ENCODE measurements at regions not wholly inside any gene's neighbourhood (a gene's known extent, or its start where the extent isn't known, plus 50 kb on each side); places are given as distances from the start of the nearest gene placed in this dataset.
A peak's percentile ranks its signal among the peaks of the same experiment; 100 is the strongest.

- H3K27ac ChIP-seq (ENCODE audit: extremely low read depth, low read depth, low read length) = no peak overlapping the region
- ChIA-PET POLR2A (interaction anchor here (0.7 kb wide), 1 partner anchor 184 kb away, joined by 3 read pairs; no protein-coding TSS in a partner anchor), CTCF (interaction anchor here (1.2 kb wide), 1 partner anchor 176 kb away, joined by 3 read pairs; no protein-coding TSS in a partner anchor)
- TF ChIP-seq ZNF362 (tag by site-specific recombination; IDR thresholded peaks at IDR 0.05) (peak; percentile 27; the same call in 1 of the 2 replicates), ZNF221 (tag by site-specific recombination; IDR thresholded peaks at IDR 0.05; ENCODE audit: borderline replicate concordance) (no peak)
- H3K9me3 ChIP-seq (ENCODE audit: control insufficient read depth, insufficient read depth, low read depth, low read length) = no peaks in the 10 kb centered on the region
- H3K4me1 ChIP-seq (ENCODE audit: control insufficient read depth, insufficient read depth, low read length) = no peaks in the 10 kb centered on the region
- H3K36me3 ChIP-seq (ENCODE audit: control insufficient read depth in 2 of 2, insufficient read depth in 1 of 2, low read length in 2 of 2) = no peaks in the 10 kb centered on the region
- H3K4me3 ChIP-seq (ENCODE audit: low read depth, low read length) = no peak overlapping the region
Observed at GRCh38 chr1:234907940-234908405, 220.7 kb downstream of the TOMM20 start.

GRCh38 chr1:234907208-234907939 lies 221.3 kb downstream of the TOMM20 start:
- H3K4me3 ChIP-seq (ENCODE audit: low read depth, low read length) = no peak overlapping the region
- H3K27ac ChIP-seq (ENCODE audit: extremely low read depth, low read depth, low read length) = no peak overlapping the region
- H3K9me3 ChIP-seq (ENCODE audit: control insufficient read depth, insufficient read depth, low read depth, low read length) = no peaks in the 10 kb centered on the region
- POLR2A ChIA-PET = interaction anchor here (0.7 kb wide), 1 partner anchor 183 kb away, joined by 3 read pairs; no protein-coding TSS in a partner anchor
- TF ChIP-seq ZNF48 (tag by site-specific recombination; IDR thresholded peaks at IDR 0.05) = no peak
- no peak for TF ChIP-seq TRIM28 (IDR thresholded peaks at IDR 0.05; ENCODE audit: borderline replicate concordance, low read length)
- TF ChIP-seq ZNF670 (tag by site-specific recombination; IDR thresholded peaks at IDR 0.05; ENCODE audit: low read depth) = no peak
- no peak for TF ChIP-seq ZNF664 (tag by site-specific recombination; IDR thresholded peaks at IDR 0.05)
- no peak for TF ChIP-seq ZNF350 (tag by site-specific recombination; IDR thresholded peaks at IDR 0.05)
- no peak for TF ChIP-seq ZBTB17 (tag by site-specific recombination; IDR thresholded peaks at IDR 0.05)
- TF ChIP-seq HOXA7 (CRISPR knock-in tag; IDR thresholded peaks at IDR 0.05; ENCODE audit: borderline replicate concordance) = no peak
- TF ChIP-seq ZNF558 (tag by site-specific recombination; IDR thresholded peaks at IDR 0.05) = no peak
- no peak for TF ChIP-seq ZNF423 (tag by site-specific recombination; IDR thresholded peaks at IDR 0.05)
- no peak for TF ChIP-seq ZNF184 (tag by site-specific recombination; IDR thresholded peaks at IDR 0.05)
- no peak for TF ChIP-seq ZNF16 (tag by site-specific recombination; IDR thresholded peaks at IDR 0.05; ENCODE audit: low read depth)
- TF ChIP-seq SP3 (tag by site-specific recombination; IDR thresholded peaks at IDR 0.05) = no peak
- H3K4me1 ChIP-seq (ENCODE audit: control insufficient read depth, insufficient read depth, low read length) = no peaks in the 10 kb centered on the region
- CTCF ChIA-PET = interaction anchor here (1.2 kb wide), 1 partner anchor 176 kb away, joined by 3 read pairs; no protein-coding TSS in a partner anchor
- no peaks in the 10 kb centered on the region for H3K36me3 ChIP-seq (ENCODE audit: control insufficient read depth in 2 of 2, insufficient read depth in 1 of 2, low read length in 2 of 2)

GRCh38 chr1:234906654-234907053 lies 222.0 kb downstream of the TOMM20 start:
- Histone ChIP-seq H3K9me3 (ENCODE audit: control insufficient read depth, insufficient read depth, low read depth, low read length) (no peaks in the 10 kb centered on the region), H3K27ac (ENCODE audit: extremely low read depth, low read depth, low read length) (no peak overlapping the region), H3K4me1 (ENCODE audit: control insufficient read depth, insufficient read depth, low read length) (no peaks in the 10 kb centered on the region), H3K36me3 (ENCODE audit: control insufficient read depth in 2 of 2, insufficient read depth in 1 of 2, low read length in 2 of 2) (no peaks in the 10 kb centered on the region), H3K4me3 (ENCODE audit: low read depth, low read length) (no peak overlapping the region)
- ChIA-PET CTCF (no interaction called here), POLR2A (no interaction called here)
- TF ChIP-seq BCL11B (tag by site-specific recombination; IDR thresholded peaks at IDR 0.05; ENCODE audit: low read depth) (no peak), ZBTB49 (tag by site-specific recombination; IDR thresholded peaks at IDR 0.05; ENCODE audit: low read depth) (no peak), ZNF600 (tag by site-specific recombination; IDR thresholded peaks at IDR 0.05) (no peak), ZSCAN16 (tag by site-specific recombination; IDR thresholded peaks at IDR 0.05) (no peak), ZNF248 (tag by site-specific recombination; IDR thresholded peaks at IDR 0.05) (no peak), ZNF560 (tag by site-specific recombination; IDR thresholded peaks at IDR 0.05; ENCODE audit: borderline replicate concordance) (no peak), ZNF521 (tag by site-specific recombination; IDR thresholded peaks at IDR 0.05) (no peak), ZNF658 (tag by site-specific recombination; IDR thresholded peaks at IDR 0.05) (no peak), ZNF16 (tag by site-specific recombination; IDR thresholded peaks at IDR 0.05; ENCODE audit: low read depth) (no peak), ZNF558 (tag by site-specific recombination; IDR thresholded peaks at IDR 0.05) (no peak), TSHZ1 (tag by site-specific recombination; IDR thresholded peaks at IDR 0.05; ENCODE audit: borderline replicate concordance) (no peak)

All from HEK293 (cell line).